NCI-H2171 treated with DMSO at 0.1 percent for 48 hours (cell line): ENCODE measurements at regions not wholly inside any gene's neighbourhood (a gene's known extent, or its start where the extent isn't known, plus 50 kb on each side); places are given as distances from the start of the nearest gene placed in this dataset.
A peak's percentile ranks its signal among the peaks of the same experiment; 100 is the strongest.

Experiments used
- DNase-seq: peaks from one replicate; lab custom pipeline; 2025; lab: John Stamatoyannopoulos, UW

GRCh38 chr14:61948376-61948775 lies 186.2 kb downstream of the SNAPC1 start:
- no peak for DNase-seq

- DNase-seq, result peak; percentile 100
Measured at GRCh38 chr14:61950340-61950739, 188.1 kb downstream of the SNAPC1 start.

- no peak for DNase-seq
Measured at GRCh38 chr14:61953602-61954001, 191.4 kb downstream of the SNAPC1 start.

GRCh38 chr14:61954306-61954705 lies 192.1 kb downstream of the SNAPC1 start:
- DNase-seq, result peak; percentile 77

DNA sequence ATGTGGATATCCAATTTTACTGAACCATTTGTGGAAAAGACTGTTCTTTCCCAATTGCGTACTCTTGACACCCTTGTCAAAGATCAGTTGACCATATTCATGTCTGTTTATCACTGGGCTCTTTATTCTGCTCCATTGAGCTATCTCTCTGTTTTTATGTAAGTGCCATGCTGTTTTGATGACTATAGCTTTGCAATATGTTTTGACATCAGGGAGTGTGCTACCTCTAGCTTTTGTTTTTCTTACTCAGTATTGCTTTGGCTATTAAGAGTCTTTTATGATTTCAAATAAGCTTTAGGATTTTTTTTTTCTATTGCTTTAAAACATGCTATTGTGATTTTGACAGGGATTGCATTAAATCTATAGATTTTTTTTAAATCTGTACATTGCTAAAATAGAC lies 194.3 kb downstream of the SNAPC1 start:
- no peak for DNase-seq

DNA sequence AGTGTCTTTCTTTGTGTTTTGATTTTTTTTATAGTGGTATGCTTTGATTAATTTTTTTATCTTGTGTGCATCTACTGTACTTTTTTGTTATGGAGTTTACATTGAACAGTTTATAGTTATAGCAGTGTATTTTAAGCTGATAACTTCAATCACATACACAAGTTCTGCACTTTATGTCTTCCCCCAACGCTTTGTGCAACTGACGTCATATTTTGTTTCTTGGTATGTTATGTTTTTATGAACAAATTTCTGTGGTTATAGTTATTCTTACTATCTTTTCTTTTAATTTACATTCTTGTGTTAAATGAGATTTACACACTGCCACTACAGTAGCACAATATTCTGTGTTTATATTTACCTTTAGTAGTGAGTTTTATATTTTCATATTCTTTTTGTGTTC lies 197.1 kb downstream of the SNAPC1 start:
- no peak for DNase-seq

DNA sequence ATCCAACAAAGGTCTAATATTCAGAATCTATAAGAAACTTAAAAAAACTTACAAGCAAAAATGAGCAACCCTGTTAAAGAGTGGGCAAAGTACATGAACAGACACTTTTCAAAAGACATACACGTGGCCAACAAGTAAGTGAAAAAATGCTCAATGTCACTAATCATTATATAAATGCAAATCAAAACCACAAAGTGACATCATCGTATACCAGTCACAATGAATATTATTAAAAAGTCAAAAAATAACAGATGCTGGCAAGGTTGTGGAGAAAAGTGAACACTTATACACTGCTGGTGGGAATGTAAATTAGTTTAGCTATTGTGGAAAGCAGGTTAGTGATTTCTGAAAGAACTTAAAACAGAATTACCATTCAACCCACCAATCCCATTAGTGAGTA lies 199.1 kb downstream of the SNAPC1 start:
- no peak for DNase-seq

GRCh38 chr14:61963926-61964325 lies 201.7 kb downstream of the SNAPC1 start:
- no peak for DNase-seq

GRCh38 chr14:61965030-61965745 lies 203.0 kb downstream of the SNAPC1 start:
- no peak for DNase-seq

DNA sequence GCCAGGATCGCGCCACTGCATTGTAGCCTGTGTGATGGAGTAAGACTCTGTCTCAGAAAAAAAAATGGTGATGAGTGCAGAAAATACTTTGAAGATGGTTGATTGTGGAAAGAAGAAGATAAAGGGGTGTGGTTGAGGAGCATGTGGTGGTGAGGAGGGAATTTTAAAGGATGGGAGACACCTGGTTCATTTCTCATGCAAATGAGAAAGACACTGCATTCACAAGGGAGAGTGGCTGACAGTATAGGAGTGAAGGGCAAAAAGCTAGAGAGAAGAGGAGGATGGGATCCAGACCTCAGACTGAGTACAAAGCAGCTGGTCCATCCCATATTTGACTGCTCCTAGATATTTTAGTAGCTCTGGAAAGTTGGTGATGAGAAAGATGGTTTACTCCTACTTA lies 206.0 kb downstream of the SNAPC1 start:
- DNase-seq, result no peak

DNA sequence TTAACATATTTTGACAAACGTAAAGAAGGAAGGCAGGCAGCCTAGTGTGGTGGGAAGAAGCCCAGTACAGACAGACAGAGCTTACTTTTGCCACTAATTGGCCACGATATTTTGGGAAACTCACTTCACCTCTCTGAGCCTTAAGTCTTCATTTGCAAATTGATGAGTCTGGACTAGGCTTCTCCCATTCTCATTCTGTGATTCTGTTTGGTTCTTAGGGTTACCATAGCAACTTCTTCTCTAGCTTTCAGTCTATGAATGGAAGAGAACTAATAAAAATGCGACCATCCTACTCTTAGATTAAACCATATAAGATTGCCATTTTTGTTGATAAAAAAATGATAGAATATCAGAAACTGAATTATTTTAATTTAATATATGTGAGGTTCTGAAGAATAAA lies 210.5 kb downstream of the SNAPC1 start:
- DNase-seq, result no peak

- DNase-seq, result no peak
Measured at GRCh38 chr14:61973981-61974380, 211.8 kb downstream of the SNAPC1 start.

DNA sequence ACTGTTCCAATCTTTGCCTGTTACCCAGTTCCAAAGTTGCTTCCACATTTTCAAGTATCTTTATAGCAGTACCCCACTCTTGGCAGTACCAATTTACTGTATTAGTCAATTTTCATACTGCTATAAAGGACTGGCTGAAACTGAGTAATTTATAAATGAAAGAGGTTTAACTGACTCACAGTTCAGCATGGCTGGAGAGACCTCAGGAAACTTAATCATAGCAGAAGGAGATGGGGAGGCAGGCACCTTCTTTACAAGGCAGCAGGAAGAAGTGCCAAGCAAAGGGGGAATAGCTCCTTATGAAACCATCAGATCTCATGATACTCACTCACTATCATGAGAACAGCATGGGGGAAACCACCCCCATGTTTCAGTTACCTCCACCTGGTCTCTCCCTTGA lies 215.0 kb downstream of the SNAPC1 start:
- DNase-seq, result no peak

- DNase-seq, result no peak
Measured at GRCh38 chr14:61988240-61988639, 226.0 kb downstream of the SNAPC1 start.

- no peak for DNase-seq
Measured at GRCh38 chr14:61992139-61992538, 229.9 kb downstream of the SNAPC1 start.

DNA sequence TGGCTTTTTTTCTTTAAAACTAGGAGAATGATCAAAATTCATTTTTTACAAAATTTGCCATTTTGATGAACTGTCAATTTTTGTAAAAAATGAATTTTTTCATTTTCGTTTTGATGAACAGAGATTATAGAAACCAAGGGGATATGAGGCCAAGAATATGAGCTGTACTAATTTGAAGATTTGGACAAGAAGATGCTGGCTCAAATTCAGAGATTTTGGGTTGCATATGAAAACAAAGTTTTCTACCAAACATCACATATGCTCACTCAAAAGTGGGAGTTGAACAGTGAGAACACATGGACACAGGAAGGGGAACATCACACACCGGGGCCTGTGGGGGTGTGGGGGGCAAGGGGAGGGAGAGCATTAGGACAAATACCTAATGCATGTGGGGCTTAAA lies 230.7 kb downstream of the SNAPC1 start:
- no peak for DNase-seq

DNA sequence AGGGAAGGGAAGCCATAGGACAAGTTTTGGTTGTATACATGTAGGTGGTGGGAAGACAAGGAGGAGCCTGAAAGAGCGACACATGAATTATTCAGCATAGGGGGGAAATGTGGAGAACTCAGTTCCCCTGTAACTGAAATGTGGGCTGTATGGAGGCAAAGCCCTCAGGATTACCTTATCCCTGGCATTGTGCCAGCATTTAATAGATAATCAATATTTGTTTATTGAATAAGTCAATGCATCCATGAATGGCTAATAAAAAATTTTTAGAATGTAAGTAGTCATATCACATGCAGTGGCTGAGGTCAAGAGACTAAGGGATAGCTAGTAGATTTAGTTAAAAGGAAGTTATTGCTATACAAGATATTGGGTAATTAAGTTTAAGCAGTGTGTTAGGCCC lies 232.4 kb downstream of the SNAPC1 start:
- DNase-seq, result no peak

DNA sequence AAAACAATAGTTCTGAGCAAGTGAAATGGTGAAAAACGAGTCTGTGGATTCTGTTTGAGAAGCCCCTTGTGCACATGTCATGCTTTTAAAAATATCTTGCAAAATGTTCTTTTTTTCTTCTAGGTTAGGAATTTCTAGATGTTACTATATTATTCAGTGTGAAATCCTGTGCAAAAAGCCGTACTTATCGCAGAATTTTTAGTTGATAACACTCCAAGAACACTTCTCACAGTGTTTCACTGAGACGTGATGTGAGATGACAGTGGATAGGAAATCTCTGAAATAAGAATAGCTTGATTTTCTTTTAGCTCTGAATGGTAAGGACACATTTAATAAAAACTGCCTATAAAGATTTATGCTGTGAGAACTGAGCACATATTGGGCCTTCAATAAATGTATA lies 234.5 kb downstream of the SNAPC1 start:
- no peak for DNase-seq

DNA sequence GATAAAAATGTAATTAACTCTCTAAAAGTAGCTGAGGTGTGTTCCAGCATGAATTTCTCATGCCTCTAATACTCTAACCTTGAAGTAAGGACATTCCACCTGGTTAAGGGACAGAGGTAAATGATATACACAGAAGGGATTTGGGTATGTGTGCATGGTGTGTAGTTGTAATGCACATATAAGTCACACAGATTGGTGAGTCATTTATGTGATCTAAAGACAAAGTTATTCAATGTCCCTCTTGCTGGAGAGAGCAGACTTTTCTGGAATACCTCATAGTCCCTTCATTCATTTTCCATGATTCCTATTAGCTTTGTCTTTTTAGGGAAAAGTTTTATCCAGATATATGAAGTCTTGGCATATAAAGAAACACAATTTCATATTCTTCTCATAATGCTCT lies 234.9 kb downstream of the SNAPC1 start:
- DNase-seq, result no peak

DNA sequence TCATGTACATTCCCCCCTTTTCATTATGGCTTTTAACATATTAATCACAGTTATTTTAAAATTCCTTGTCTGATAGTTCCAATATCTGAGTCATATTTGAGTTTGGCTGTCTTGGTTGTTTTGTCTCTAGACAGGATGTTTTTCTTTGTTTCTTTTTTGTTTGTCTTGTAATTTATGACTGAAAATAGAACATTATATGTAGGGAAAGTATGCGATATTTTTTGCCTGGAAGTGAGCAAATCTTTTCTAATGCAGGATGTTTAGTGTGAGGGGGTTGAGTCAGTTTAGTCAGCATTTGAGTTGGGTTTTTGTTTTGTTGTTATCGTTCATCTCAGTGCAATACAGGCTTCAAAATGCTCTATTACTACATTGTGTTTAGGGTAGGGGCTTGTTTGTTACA lies 239.7 kb downstream of the SNAPC1 start:
- no peak for DNase-seq

GRCh38 chr14:62002642-62003041 lies 240.4 kb downstream of the SNAPC1 start:
- DNase-seq, result no peak

DNA sequence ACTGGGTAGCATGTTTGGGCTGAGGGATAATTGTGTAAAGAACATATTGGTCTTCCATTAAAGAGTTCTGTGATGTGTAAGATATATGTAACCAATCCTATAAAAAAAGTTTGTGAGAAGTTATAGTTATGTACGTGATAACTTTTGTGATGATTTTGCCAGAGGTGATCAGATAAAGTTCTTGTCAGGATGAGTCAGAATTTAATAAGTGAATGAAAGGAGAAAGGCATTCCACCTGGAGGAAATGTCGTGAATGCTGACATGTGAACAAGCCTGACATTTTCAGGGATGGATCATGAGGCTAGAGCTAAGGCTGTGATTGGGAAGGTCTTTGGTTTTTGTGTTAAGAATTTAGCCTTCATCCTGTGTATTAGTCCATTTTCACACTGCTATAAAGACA lies 241.5 kb downstream of the SNAPC1 start:
- no peak for DNase-seq

DNA sequence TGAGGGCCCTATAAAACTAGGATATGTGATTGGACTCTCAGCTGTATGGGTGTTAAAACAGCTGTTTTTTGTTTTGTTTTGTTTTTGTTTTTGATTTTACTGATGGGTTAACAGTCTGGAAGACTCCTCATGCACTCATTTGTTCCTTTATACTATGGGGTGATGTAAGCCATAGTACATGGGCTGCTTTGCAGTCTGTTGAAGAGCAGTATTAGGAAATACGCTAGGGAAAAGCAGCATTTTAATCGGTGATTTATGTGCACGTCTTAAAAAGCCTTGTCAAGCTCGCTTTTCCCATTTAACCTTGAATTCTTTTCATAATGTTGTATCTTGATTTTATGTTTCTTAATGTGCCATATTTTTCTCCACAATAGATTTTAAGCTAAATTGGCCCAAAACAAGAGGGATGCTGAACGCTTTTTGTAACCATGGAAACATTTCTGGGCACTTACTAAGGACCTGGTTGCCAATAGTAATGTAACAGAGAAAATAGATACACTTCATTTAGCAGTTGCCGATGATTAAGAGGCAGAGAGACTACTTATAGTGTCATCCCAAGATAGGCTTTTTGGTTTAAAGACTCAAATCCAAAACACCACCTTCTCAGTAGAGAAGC lies 244.0 kb downstream of the SNAPC1 start:
- DNase-seq, result no peak

- no peak for DNase-seq
Measured at GRCh38 chr14:62015243-62015642, 253.0 kb downstream of the SNAPC1 start.
